Coronary artery (tissue), 2 donors: ENCODE measurements at regions not wholly inside any gene's neighbourhood (a gene's known extent, or its start where the extent isn't known, plus 50 kb on each side); places are given as distances from the start of the nearest gene placed in this dataset.

Experiments used
- DNase-seq: peaks from one replicate; pipeline ENCODE4 v3.0.0-alpha.2; 2017; ENCODE audit warnings: low spot score
- H3K27ac ChIP-seq, 2 donors: fragments of 200-600 bp; sonication (generic); one replicate each; pipeline ENCODE4 v1.5.1; 2016 to 2019
- H3K4me3 ChIP-seq: fragments of 200-600 bp; sonication (generic); 2 replicates; pipeline ENCODE4 v1.5.1; 2016; ENCODE audit warnings: mild to moderate bottlenecking, moderate library complexity
- CTCF ChIP-seq: fragments of 200-600 bp; sonication (generic); IDR thresholded peaks from one replicate; pipeline ENCODE4 v1.5.1; 2019; ENCODE audit warnings: antibody characterized with exemption

- TF ChIP-seq CTCF, result no peak
- DNase-seq, result peak; percentile 14
- Histone ChIP-seq H3K4me3 (no peak overlapping the region), H3K27ac (no peak overlapping the region)
These were observed 107.4 kb upstream of the HES1 start for GRCh38 chr3:194028434-194029004.

- TF ChIP-seq CTCF, result no peak
- Histone ChIP-seq H3K4me3 (no peak overlapping the region), H3K27ac (no peak overlapping the region)
- DNase-seq, result no peak
These were observed 106.1 kb upstream of the HES1 start for GRCh38 chr3:194029846-194030245.

GRCh38 chr3:194030372-194030771 is 105.6 kb upstream of the HES1 start:
- DNase-seq, result no peak
- no peak for TF ChIP-seq CTCF
- Histone ChIP-seq H3K27ac (no peak overlapping the region), H3K4me3 (no peak overlapping the region)

- no peak overlapping the region for H3K27ac ChIP-seq
These were observed 104.6 kb upstream of the HES1 start for GRCh38 chr3:194031349-194031748.

GRCh38 chr3:194031867-194032635 is 103.9 kb upstream of the HES1 start:
- no peak for DNase-seq
- TF ChIP-seq CTCF, result no peak
- Histone ChIP-seq H3K27ac (no peak overlapping the region), H3K4me3 (no peak overlapping the region)

More at GRCh38 chr3:194031349-194031748, 104.6 kb upstream of the HES1 start:
- DNase-seq, result no peak
- H3K4me3 ChIP-seq, result no peak overlapping the region
- TF ChIP-seq CTCF, result no peak

GRCh38 chr3:194032828-194033435 is 103.0 kb upstream of the HES1 start:
- H3K27ac ChIP-seq, result no peak overlapping the region
- no peak overlapping the region for H3K4me3 ChIP-seq
- no peak for DNase-seq
- no peak for TF ChIP-seq CTCF
